Renal cortex interstitium (tissue), 11 donors: ENCODE measurements at regions not wholly inside any gene's neighbourhood (a gene's known extent, or its start where the extent isn't known, plus 50 kb on each side); places are given as distances from the start of the nearest gene placed in this dataset.
A peak's percentile ranks its signal among the peaks of the same experiment; 100 is the strongest.
"Not testable (repeated sequence)": the region's sequence is repeated elsewhere in the genome, so short reads cannot be mapped to it uniquely, and the experiment has no call there.

Source experiments
- DNase-seq, 11 donors: peaks; one replicate each; pipeline ENCODE4 v3.0.0-alpha.2; 2013; ENCODE audit warnings: low read depth in 9 of 11, low spot score in 4 of 11; ENCODE audit errors: extremely low read depth in 1 of 11

DNA sequence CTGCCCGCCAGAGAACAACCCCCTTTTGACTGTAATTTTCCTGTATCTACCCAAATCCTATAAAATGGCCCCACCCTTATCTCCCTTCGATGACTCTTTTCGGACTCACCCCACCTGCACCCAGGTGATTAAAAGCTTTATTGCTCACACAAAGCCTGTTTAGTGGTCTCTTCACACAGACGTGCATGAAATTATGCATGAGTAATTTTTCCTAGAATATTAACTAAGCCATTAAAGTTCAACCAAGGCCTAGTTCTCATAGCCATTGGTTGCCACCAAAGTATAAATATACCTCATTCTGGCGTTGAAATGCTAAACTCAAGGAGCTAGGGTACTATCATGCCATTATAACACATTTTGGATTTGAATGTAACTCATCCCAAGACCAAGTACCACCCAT is 243.9 kb downstream of the ZNF608 start:
- no peak for DNase-seq

DNA sequence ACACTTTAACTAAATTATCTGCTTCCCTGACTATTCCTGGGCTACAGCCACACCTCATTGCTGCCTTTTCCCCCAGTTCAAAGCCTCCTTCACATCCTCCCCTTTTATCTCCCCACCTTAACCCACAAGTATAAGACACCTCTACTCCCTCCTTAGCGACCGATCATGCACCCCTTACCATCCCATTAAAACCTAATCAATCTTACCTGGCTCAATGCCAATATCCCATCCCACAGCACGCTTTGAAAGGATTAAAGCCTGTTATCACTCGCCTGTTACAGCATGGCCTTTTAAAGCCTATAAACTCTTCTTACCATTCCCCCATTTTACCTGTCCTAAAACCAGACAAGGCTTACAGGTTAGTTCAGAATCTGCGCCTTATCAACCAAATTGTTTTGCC is 246.6 kb downstream of the ZNF608 start:
- not testable (repeated sequence) for DNase-seq

GRCh38 chr5:124496968-124497367 is 249.5 kb downstream of the ZNF608 start:
- not testable (repeated sequence) for DNase-seq

DNA sequence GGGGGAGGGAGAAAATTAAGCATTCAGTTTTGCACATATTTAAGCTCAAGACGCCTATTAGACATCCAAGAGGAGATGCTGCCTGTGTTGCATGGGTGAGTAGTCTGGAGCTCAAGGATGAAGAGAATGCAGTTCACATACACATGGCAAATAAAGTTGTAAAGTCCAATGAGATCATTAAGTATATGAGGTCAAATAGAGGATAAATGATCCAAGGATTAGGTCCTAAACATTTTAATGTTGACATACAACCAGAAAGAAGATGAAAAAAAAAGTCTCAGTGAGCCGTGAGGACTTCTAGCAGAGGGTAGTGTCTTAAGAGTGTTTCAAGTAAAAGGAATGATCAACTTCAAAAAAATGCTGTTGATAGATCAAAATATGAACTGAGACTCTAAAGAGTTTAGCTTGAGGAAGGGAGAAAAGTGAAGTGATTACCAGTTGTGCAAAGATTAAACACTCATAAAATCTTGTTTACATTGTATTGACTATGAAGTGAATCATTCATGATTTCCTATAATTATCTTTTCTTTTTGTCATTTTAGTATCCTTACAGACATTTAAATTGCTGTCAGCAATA is 251.8 kb downstream of the ZNF608 start:
- no peak for DNase-seq

DNA sequence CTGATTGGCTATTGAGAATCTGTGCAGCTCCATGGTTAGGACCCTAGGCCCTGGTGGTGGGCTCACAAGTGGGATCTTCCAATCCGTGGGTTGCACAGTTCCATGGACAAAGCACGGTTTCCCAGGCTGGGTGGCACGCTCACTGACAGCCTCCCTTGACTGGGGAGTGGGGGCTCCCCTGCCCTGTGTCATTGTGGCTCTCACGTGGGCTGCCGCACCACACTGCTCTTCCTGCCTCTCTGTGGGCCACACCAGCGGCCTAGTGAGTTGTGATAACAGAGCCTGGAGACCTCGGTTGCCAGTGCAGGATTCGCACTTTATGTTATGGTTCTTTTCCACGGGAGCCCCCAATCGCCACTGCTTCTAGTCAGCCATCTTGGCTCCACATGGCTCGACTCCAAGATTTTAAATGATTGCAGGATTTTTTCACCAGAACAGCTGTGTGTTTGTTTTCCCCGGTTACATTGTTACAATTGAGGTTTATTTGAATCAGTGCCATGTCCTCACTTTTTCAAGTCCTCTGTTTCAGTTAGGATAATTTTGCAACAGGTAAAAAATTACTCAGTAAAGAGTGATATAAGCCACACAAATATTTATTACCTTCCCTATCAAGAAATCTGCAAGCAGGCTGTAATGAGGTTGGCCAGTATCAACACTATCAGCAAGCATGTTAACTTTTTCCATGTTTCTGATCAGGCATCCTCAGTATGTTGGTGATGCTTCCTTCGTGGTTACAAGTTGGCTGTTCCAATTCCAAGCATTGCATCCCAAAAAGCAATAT is 253.8 kb downstream of the ZNF608 start:
- DNase-seq: no peak

DNA sequence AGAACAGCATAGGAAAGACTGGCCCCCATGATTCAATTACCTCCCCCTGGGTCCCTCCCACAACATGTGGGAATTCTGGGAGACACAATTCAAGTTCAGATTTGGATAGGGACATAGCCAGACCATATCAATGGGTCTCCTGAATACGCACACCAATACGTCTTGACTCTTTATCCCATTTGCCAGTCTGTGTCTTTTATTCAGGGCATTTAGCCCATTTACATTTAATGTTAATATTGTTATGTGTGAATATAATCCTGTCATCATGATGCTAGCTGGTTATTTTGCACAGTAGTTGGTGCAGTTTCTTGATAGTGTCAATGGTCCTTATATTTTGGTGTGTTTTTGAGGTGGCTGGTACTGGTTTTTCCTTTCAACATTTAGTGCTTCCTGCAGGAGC is 256.1 kb downstream of the ZNF608 start:
- not testable (repeated sequence) for DNase-seq

GRCh38 chr5:124481419-124481818 is 265.0 kb downstream of the ZNF608 start:
- DNase-seq: no peak

DNA sequence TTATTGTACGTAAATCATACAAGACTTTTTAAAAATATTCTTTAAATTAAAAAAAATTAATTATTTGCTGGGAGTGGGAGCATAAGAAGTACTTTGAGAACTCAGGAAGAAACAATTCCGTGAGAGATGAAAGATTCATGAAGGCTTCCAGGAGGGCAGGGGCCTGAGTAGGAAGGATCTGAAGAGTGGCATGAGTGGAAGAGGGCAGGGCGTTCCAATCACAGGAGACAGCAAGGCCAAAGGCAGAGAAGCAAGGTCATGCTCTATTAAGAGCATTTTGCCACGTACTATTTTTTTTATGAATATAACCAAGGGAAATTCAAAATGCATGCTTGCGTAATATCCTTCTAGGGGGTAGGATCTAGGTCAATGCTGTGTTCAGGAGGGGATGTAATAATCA is 265.5 kb downstream of the ZNF608 start:
- DNase-seq: no peak

DNA sequence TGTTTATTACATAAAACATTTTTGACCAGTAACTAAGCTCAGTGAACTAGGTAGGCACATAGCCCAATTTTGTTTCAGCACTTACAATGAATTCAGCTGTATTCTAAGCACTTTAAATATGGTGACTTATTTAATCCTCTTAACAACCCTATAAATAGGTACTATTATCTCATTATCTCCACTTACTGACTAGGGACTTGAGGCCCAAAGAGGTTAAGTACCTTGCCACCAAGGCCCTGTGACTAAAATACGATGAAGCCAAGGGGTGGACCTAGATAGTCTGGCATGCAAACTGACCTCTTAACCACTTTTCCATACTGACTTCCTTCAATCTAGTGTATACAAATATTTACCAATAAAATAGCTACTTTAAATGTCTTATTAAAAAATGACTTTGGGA is 266.4 kb downstream of the ZNF608 start:
- DNase-seq: no peak

DNA sequence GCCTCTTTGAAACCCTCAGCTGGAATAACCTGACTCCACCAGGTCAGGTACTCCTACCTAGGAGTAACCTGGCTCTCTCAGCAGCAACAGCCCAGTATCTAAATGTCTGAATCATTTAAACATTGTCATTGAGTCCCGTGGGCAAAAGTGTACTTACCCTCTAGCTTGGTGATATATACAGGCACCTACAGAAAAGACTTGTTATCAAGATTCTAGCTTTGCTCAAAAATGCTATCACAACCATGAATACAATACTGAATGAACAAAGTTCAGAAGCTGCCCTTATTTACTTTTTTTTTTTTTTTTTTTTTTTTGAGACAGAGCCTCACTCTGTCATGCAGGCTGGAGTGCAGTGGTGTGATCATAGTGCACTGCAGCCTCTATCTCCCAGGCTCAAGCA is 268.2 kb downstream of the ZNF608 start:
- no peak for DNase-seq

DNA sequence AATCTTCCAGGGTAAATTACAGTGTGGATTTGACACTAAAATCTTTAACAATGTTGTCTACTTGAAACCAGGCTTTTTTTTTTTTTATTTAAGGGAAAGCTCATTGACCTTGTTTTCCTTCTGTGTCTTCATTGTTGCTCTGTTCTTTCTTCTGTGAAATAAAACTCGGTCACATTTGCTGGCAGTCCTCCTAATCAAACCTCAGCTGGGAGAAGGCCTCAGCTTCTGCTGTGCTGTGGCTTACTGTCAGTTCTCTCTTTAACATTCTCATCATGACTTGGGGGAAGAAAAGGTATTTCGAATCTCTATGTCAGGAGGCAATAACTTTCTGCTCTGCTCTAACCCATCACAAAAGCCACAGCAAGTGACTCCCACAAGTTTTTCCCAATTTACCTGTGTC is 268.9 kb downstream of the ZNF608 start:
- no peak for DNase-seq

GRCh38 chr5:124477062-124477461 is 269.4 kb downstream of the ZNF608 start:
- peak in 2 of 11 donors; percentile 14 to 17 for DNase-seq

DNA sequence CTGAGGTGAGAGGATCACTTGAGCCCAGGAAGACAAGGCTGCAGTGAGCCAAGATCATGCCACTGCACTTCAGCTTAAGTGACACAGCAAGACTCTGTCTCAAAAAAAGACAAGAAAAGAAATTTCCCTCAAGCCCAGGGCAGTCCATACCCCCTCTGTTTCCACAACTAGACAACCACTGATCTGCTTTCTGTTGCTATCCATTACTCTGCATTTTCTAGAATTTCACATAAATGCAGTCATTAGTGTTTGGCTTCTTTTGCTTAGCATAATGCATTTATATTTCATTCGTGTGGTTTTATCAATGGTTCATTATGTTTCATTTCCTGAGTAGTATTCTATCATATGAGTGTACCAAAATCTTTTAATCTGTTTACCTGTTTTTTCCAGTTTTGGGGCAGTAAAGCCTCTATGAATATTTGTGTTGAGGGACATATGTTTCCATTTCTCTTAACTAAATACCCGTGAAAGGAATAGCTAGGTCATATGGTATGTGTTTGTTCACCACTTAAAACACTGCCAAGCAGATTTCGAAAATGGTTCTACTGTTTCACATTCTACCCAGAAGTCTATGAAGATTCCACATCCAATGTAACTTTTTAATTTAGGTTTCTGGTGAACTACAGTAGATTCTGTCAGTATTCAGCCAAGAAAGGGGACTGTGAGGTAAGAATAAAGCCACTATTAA is 271.8 kb downstream of the ZNF608 start:
- no peak for DNase-seq

- no peak for DNase-seq
Measured at GRCh38 chr5:124468671-124469411, 277.6 kb downstream of the ZNF608 start.

DNA sequence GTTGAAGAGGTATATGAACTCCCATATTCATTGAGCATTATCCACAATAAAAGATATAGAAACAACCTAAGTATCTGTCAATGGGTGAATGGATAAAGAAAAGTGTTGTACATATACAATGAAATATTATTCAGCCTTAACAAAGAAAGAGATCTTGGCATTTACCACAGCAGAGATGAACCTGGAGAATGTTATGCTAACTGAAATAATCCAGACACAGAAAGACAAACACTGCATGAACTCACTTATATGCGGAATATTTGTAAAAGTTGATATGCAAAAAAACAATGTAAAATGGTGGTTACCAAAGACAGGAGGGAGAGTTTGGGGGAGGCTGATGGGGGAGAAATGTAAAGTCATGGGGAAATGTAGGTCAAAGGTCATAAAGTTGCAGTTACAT is 278.7 kb downstream of the ZNF608 start:
- no peak for DNase-seq

- no peak for DNase-seq
Measured at GRCh38 chr5:124466011-124466410, 280.4 kb downstream of the ZNF608 start.

- no peak for DNase-seq
Measured at GRCh38 chr5:124463851-124464250, 282.6 kb downstream of the ZNF608 start.

DNA sequence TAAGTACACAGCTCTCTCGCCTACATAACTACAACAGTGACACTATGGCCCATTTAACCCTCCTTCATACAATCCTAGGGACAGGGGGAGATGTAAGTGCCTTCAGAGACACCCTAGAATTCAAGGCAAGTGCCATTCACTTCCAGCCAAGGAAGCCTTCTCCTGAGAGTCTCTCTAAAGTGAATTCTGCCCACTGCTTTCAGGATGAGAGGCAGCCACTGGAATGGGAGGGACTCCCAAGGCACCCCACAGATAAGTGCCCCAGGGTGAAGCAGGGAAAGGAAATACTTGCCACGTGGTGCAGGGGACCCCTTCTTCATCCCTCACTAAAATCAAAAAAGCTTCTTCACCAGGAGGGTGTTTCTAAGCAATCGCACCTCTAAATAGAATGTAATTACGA is 283.7 kb downstream of the ZNF608 start:
- no peak for DNase-seq

DNA sequence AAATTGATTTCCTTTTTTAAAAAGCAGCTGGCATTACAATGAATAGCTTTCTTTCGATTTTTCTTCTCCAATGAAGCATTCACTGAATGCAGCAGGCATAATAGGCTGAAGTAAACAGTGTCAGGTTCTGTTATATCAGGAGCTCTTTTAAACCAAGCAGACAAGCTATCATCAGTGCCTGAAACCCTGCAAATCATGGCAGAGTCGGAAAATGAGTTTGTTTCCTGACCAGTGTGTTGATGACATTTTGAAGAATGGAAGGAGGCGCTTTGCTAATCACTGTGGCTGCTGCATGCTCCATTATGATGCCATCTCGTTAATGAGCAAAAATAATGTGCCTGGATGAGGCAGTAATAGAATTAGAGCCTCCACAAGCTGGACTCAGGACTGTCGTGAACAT is 284.5 kb downstream of the ZNF608 start:
- DNase-seq: no peak

DNA sequence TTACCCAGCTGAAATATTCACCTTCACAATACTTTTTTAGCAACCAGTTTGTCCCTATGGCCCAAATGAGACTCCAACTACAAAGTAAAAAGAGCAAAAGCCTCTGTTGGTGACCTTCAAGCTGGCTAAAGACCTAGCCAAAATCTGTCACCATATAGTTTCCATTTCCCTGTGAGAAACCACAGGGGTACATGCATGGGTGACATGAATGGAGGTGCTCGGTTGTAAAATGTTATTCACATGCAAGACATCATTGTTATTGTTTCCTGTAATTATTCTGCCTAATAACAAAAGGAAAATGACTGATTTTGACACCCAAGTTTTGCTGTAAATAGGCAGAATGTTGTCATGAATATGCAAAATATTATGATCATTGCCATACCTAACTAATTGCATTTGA is 285.3 kb downstream of the ZNF608 start:
- DNase-seq: no peak
